ENCODE measurements at regions not wholly inside any gene's neighbourhood (a gene's known extent, or its start where the extent isn't known, plus 50 kb on each side); places are given as distances from the start of the nearest gene placed in this dataset.

- TF ChIP-seq, protein P1, sequence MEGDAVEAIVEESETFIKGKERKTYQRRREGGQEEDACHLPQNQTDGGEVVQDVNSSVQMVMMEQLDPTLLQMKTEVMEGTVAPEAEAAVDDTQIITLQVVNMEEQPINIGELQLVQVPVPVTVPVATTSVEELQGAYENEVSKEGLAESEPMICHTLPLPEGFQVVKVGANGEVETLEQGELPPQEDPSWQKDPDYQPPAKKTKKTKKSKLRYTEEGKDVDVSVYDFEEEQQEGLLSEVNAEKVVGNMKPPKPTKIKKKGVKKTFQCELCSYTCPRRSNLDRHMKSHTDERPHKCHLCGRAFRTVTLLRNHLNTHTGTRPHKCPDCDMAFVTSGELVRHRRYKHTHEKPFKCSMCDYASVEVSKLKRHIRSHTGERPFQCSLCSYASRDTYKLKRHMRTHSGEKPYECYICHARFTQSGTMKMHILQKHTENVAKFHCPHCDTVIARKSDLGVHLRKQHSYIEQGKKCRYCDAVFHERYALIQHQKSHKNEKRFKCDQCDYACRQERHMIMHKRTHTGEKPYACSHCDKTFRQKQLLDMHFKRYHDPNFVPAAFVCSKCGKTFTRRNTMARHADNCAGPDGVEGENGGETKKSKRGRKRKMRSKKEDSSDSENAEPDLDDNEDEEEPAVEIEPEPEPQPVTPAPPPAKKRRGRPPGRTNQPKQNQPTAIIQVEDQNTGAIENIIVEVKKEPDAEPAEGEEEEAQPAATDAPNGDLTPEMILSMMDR (IDR thresholded peaks at IDR 0.05; ENCODE audit: unreplicated experiment), result no peak
- H3K4me1 Mint-ChIP-seq (ENCODE audit: low read depth), result peaks cover 3% of the 10 kb centered on the region
- no peak overlapping the region for H3K27ac Mint-ChIP-seq
- H3K9me3 Mint-ChIP-seq (ENCODE audit: low read depth), result peaks cover 3% of the 10 kb centered on the region
- H3K4me3 Mint-ChIP-seq (ENCODE audit: low read depth), result no peak overlapping the region
- no peak for DNase-seq (ENCODE audit: low spot score, unreplicated experiment)
- peaks cover 5% of the 10 kb centered on the region for H3K27me3 Mint-ChIP-seq
- H3K36me3 Mint-ChIP-seq (ENCODE audit: insufficient read depth), result no peaks in the 10 kb centered on the region
Measured at GRCh38 chr13:78897200-78897599, 238.2 kb upstream of the OBI1 start.

- H3K27me3 Mint-ChIP-seq, result no peaks in the 10 kb centered on the region
- no peaks in the 10 kb centered on the region for H3K36me3 Mint-ChIP-seq (ENCODE audit: insufficient read depth)
- H3K9me3 Mint-ChIP-seq (ENCODE audit: low read depth), result no peaks in the 10 kb centered on the region
- TF ChIP-seq, protein P1 (IDR thresholded peaks at IDR 0.05; ENCODE audit: unreplicated experiment), result no peak
- DNase-seq (ENCODE audit: low spot score, unreplicated experiment), result no peak
- H3K4me1 Mint-ChIP-seq (ENCODE audit: low read depth), result no peaks in the 10 kb centered on the region
- no peak overlapping the region for H3K27ac Mint-ChIP-seq
- H3K4me3 Mint-ChIP-seq (ENCODE audit: low read depth), result no peak overlapping the region
Measured at GRCh38 chr13:78884571-78884970, 225.6 kb upstream of the OBI1 start.

DNA sequence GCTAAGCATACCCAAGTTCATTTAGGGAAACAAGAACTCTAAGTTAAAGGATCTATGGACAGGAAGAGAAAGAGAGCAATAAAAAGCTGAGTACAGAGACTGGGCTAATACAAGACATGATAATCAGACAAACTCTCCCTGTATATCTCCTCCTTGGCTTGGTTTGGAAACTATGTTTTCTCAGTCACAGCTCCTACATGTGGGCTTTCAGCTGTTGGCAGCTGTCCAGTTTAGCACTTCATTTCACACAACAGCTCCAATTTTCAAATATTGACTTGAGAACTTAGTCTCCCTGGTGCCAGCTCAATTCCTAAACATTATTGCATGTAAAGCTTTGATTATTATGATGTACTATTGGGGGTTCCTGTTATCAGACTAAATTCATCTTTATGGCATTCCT lies 222.8 kb upstream of the OBI1 start:
- H3K36me3 Mint-ChIP-seq (ENCODE audit: insufficient read depth), result no peaks in the 10 kb centered on the region
- H3K9me3 Mint-ChIP-seq (ENCODE audit: low read depth), result peaks cover 7% of the 10 kb centered on the region
- no peaks in the 10 kb centered on the region for H3K27me3 Mint-ChIP-seq
- no peak overlapping the region for H3K4me3 Mint-ChIP-seq (ENCODE audit: low read depth)
- no peaks in the 10 kb centered on the region for H3K4me1 Mint-ChIP-seq (ENCODE audit: low read depth)
- no peak overlapping the region for H3K27ac Mint-ChIP-seq
- no peak for DNase-seq (ENCODE audit: low spot score, unreplicated experiment)
- TF ChIP-seq, protein P1 (IDR thresholded peaks at IDR 0.05; ENCODE audit: unreplicated experiment), result no peak

DNA sequence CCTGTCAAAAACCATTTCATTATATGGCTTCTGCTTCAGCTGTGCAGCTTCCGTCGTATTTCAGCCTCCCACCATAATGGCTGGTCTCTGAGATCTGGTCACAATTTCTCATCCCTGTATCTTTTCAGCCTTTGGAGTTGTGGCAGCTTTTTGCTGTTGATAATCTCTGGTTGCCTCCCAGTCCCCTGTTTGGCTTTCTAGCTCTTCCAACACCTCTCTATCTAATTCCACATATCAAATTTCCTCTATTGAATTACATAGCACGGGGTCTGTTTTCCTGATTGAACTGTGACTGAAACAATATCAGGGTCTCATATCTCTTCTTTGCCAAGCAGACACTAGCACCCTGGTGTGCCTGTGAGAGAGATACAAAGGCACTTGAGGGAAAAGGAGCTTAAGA lies 222.1 kb upstream of the OBI1 start:
- Mint-ChIP-seq H3K36me3 (ENCODE audit: insufficient read depth) (no peaks in the 10 kb centered on the region), H3K27me3 (no peaks in the 10 kb centered on the region), H3K4me3 (ENCODE audit: low read depth) (no peak overlapping the region), H3K4me1 (ENCODE audit: low read depth) (no peaks in the 10 kb centered on the region), H3K27ac (no peak overlapping the region), H3K9me3 (ENCODE audit: low read depth) (peaks cover 7% of the 10 kb centered on the region)
- DNase-seq (ENCODE audit: low spot score, unreplicated experiment), result no peak
- TF ChIP-seq, protein P1 (IDR thresholded peaks at IDR 0.05; ENCODE audit: unreplicated experiment), result no peak

- TF ChIP-seq, protein P1 (IDR thresholded peaks at IDR 0.05; ENCODE audit: unreplicated experiment), result no peak
- no peaks in the 10 kb centered on the region for H3K4me1 Mint-ChIP-seq (ENCODE audit: low read depth)
- no peaks in the 10 kb centered on the region for H3K36me3 Mint-ChIP-seq (ENCODE audit: insufficient read depth)
- peaks cover 7% of the 10 kb centered on the region for H3K9me3 Mint-ChIP-seq (ENCODE audit: low read depth)
- no peak for DNase-seq (ENCODE audit: low spot score, unreplicated experiment)
- no peak overlapping the region for H3K4me3 Mint-ChIP-seq (ENCODE audit: low read depth)
- H3K27me3 Mint-ChIP-seq, result no peaks in the 10 kb centered on the region
- no peak overlapping the region for H3K27ac Mint-ChIP-seq
Measured at GRCh38 chr13:78876915-78877549, 218.1 kb upstream of the OBI1 start.

Data from progenitor cell of endocrine pancreas (in vitro differentiated cells).